ENCODE measurements at regions not wholly inside any gene's neighbourhood (a gene's known extent, or its start where the extent isn't known, plus 50 kb on each side); places are given as distances from the start of the nearest gene placed in this dataset.
"Not testable (repeated sequence)": the region's sequence is repeated elsewhere in the genome, so short reads cannot be mapped to it uniquely, and the experiment has no call there.

DNA sequence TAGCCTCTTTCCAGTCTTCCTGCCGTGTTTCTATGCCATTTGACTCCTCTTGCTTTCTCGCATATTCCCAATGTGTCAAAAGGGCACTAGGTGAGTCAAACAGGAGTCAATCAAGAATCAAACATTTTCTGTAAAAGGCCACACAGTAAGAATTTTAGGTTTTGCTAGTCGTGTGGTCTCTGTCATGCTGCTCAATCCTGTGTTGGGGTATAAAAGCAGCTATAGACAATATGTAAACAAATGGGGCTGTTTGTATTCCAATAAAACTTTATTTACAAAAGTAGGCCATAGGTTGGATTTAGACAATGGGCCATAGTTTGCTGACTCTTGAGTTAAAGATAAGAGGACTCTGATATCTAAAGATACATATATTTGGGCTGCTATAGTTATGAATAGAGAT, 235.4 kb upstream of the BTBD3 start:
- peak; percentile 38 for DNase-seq (ENCODE audit: low spot score)

DNA sequence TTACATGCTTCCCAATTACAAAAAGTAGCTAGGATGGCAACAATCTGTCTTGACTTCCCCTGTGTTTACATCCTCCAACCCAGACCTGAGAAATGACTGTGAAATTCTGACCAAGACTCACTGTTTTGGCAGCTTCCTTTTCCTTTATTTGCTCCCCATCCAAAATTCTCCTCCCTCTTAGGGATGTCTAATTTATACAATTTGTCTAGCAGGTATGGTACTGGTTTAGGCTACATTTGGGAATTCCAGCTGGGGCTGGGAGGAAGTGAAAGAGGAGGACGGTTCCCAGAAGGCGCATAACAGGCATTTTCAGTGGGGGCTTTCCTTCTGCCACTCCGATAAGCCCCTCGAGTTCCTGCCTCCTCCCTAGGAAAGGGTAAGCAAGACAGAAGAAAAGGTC, 231.5 kb upstream of the BTBD3 start:
- no peak for DNase-seq (ENCODE audit: low spot score)

DNA sequence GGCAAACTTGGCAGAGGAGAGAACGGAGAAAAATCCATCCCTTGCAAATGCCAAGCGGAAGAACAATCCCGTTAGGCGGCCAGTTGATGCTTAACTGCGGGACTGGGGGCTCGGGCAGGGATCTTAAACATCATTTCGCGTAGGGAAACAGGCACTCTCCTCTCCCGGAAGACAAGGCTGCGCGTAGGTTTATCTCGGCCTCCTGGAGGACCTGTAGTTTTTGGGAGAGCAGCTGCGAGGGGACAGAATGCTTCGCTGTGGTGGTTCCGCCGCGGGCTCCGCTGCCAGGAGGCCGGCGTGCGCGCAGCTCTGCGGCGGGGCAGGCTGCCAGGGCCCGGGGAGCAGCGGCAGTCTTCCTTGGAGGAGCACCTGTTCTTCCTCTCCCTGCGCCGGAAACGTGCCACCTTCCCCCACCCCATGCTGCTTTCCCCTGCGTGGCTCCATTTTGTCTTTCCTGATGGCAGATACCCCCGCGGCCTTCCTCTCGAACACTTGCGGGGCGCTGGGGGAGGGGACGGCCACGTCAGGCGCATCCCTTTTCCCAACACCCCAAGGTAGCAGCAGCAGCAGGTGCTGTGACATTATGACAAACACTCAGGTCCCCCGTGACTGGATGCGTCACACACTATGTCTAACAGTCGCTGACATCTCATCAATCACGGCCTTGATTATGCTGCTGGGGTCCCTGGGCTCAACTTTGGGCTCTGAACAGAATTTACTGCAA, 230.7 kb upstream of the BTBD3 start:
- DNase-seq (ENCODE audit: low spot score): no peak

GRCh38 chr20:11687546-11688292, 230.0 kb upstream of the BTBD3 start:
- DNase-seq (ENCODE audit: low spot score): peak; percentile 83

- no peak for DNase-seq (ENCODE audit: low spot score)
Measured at GRCh38 chr20:11689262-11689661, 228.4 kb upstream of the BTBD3 start.

- DNase-seq (ENCODE audit: low spot score): no peak
Measured at GRCh38 chr20:11691766-11692165, 225.9 kb upstream of the BTBD3 start.

DNA sequence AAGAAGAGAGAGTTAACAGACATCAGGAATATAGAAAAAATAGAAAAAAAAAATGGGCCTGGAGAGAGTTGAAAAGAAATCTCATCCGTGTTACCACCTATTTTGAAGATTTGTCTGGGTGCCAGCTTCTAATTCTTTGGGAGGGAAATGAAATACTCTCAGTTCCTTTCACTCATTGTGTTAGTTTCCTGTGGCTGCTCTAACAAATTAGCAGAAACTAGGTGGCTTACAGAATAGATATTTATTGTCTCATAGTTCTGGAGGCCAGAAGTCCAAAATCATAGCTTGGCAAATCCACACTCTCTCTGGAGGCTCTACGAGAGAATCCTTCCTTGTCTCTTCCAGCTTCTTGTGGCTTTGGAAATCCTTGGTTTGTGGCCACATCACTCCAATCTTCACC, 225.1 kb upstream of the BTBD3 start:
- DNase-seq (ENCODE audit: low spot score): no peak

- DNase-seq (ENCODE audit: low spot score): no peak
Measured at GRCh38 chr20:11694467-11694866, 223.2 kb upstream of the BTBD3 start.

DNA sequence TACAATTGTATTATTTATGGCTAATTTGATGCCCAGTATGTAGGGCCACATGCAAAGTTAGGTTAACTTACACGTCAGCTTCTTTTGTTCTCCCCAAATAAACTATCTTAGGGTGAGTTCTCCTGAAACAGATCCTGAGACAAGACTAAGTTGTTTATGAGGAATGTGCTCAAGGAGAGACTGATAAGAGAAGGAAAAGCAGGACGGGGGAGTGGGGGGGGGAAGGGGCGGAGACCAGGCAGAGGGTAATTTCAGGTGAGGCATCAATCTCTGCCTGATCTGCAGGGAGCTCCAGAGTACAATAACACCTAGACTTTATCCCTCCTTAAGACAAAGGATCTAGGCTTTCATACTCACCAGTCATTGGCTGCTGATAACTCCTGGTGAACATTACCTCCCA, 220.6 kb upstream of the BTBD3 start:
- no peak for DNase-seq (ENCODE audit: low spot score)

GRCh38 chr20:11697646-11698045, 220.0 kb upstream of the BTBD3 start:
- no peak for DNase-seq (ENCODE audit: low spot score)

GRCh38 chr20:11698124-11698523, 219.6 kb upstream of the BTBD3 start:
- no peak for DNase-seq (ENCODE audit: low spot score)

DNA sequence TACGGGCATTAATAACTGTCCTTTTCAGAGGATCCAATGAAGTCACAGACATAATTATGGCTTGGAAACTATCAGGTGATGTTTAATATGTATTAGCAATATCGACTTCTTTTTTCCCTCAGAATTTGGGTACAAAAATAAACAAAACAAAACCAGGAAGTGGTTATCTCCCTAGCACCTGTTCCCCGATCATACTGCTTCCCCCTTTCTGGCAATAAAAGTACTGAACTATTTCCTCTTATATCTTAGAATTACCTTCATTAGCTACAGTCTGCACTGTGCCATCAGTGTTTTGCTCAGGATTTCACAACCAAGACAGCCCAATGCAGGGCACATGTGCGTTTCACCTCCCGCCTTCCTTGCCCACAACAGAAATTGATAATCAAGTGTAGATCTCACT, 216.9 kb upstream of the BTBD3 start:
- no peak for DNase-seq (ENCODE audit: low spot score)

GRCh38 chr20:11702721-11703518, 214.8 kb upstream of the BTBD3 start:
- no peak for DNase-seq (ENCODE audit: low spot score)

GRCh38 chr20:11705512-11705911, 212.2 kb upstream of the BTBD3 start:
- DNase-seq (ENCODE audit: low spot score): no peak

DNA sequence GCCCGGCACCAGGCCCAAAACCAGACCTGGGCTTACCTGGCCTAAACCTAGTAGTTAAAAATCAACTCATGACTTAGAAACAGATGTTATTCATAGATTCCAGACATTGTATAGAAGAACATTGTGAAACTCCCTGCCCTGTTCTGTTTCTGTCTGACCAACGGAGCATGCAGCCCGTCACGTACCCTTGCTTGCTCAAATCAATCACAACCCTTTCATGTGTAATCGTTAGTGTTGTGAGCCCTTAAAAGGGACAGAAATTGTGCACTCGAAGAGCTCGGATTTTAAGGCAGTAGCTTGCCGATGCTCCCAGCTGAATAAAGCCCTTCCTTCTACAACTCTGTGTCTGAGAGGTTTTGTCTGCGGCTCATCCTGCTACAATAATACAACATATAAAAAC, 209.5 kb upstream of the BTBD3 start:
- DNase-seq (ENCODE audit: low spot score): not testable (repeated sequence)

- DNase-seq (ENCODE audit: low spot score): no peak
Measured at GRCh38 chr20:11711214-11711613, 206.5 kb upstream of the BTBD3 start.

GRCh38 chr20:11712639-11713160, 205.0 kb upstream of the BTBD3 start:
- no peak for DNase-seq (ENCODE audit: low spot score)

- no peak for DNase-seq (ENCODE audit: low spot score)
Measured at GRCh38 chr20:11714886-11715285, 202.8 kb upstream of the BTBD3 start.

DNA sequence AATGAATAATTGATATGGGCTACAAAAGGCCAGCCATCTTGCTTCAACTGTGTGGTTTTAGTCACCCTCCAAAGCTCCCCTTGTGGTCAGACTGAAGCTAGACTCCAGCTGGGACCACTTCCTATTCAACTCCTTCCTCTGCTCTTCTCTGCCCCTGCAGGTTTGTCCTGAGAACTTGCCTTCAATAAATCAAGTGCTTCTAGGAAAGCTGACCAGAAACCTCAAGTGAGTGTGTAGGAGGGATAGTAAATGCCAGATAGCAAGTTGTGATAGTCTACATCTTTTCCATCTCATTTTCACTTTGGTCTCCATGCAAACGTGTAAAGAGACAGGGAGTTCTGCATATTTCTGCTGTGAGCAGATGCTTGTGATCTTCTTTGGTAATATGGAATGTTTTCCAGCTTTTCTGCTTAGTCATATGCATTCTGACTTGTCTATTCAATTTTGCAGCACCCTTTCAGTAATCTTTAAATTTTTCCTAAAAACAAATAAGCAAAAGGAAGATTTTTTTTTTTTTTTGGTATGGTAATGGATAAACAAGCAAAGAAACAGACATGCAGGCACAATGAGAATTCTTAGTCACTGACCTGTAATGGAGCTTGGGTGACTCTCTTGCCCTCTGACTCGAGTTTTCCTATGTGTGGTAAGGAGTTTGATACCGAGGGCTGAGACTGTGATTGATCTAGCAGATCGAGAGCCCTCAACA, 201.3 kb upstream of the BTBD3 start:
- DNase-seq (ENCODE audit: low spot score): peak; percentile 48

GRCh38 chr20:11716945-11717248, 200.8 kb upstream of the BTBD3 start:
- no peak for DNase-seq (ENCODE audit: low spot score)

GRCh38 chr20:11717562-11717961, 200.1 kb upstream of the BTBD3 start:
- no peak for DNase-seq (ENCODE audit: low spot score)

DNA sequence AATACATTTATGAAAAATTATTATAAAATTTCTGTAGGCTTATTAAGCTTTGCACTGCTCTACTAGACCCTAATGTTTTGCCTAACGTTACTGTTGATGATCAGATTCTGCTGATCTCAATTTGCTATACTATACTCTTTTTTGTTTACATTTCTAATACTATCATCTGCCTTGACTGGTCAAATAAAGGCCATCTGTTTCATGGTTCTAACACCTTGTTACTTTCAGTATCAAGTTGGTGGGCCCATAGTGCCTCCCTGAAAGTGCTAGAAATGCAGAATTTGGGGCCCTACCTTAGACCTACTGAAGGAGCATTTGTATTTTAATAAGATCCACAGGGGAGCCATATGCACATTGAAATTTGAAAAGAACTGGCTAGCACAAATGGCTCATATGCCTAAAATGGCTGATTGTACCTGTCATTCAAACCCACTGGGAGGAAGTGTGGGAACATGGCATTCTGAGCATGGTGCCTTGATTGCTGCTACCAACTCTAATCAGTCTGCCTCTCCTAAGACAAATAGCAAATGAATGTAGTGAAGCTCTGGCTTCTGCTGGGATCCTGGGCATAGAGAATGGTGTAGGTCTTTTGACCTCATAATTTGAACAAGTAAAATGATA, 199.1 kb upstream of the BTBD3 start:
- DNase-seq (ENCODE audit: low spot score): no peak

Data from HuH-7 (cell line).